Osteoblast (primary cell): ENCODE measurements at regions not wholly inside any gene's neighbourhood (a gene's known extent, or its start where the extent isn't known, plus 50 kb on each side); places are given as distances from the start of the nearest gene placed in this dataset.

Experiments used
- DNase-seq: peaks from one replicate; pipeline ENCODE4 v3.0.0; 2011; ENCODE audit warnings: low spot score, mixed read lengths; ENCODE audit not compliant: insufficient read length; ENCODE audit errors: missing footprints
- H2AFZ ChIP-seq: 2 replicates; pipeline ENCODE4 v1.6.0; 2011; ENCODE audit warnings: mild to moderate bottlenecking, low read length
- H3K27ac ChIP-seq: 2 replicates; pipeline ENCODE4 v1.5.1; 2011; ENCODE audit warnings: mild to moderate bottlenecking, low read depth, low read length, moderate library complexity
- H3K27me3 ChIP-seq: 2 replicates; pipeline ENCODE4 v1.6.0; 2012; ENCODE audit warnings: mild to moderate bottlenecking, control low read depth, inconsistent platforms, low read length, moderate library complexity; ENCODE audit not compliant: insufficient read depth
- H3K36me3 ChIP-seq: 2 replicates; pipeline ENCODE4 v1.5.1; 2011; ENCODE audit warnings: mild to moderate bottlenecking, low read length, control low read depth, moderate library complexity; ENCODE audit not compliant: insufficient read depth
- H3K4me1 ChIP-seq: 2 replicates; pipeline ENCODE4 v1.5.1; 2011; ENCODE audit warnings: mild to moderate bottlenecking, low read length, control low read depth, moderate library complexity; ENCODE audit not compliant: insufficient read depth
- H3K4me2 ChIP-seq: 2 replicates; pipeline ENCODE4 v1.6.0; 2011; ENCODE audit warnings: mild to moderate bottlenecking, low read length; ENCODE audit not compliant: insufficient read depth
- H3K4me3 ChIP-seq: fragments of 200-600 bp; sonication (generic); 3 replicates; pipeline ENCODE4 v1.5.1; 2012; ENCODE audit warnings: mild to moderate bottlenecking, low read length, inconsistent platforms; ENCODE audit not compliant: insufficient read depth
- H3K79me2 ChIP-seq: 2 replicates; pipeline ENCODE4 v1.6.0; 2012; ENCODE audit warnings: mild to moderate bottlenecking, low read length, control low read depth, inconsistent platforms; ENCODE audit not compliant: insufficient read depth
- H3K9me3 ChIP-seq: 2 replicates; pipeline ENCODE4 v1.5.1; 2011; ENCODE audit warnings: low read depth, low read length, control low read depth
- H4K20me1 ChIP-seq: 2 replicates; pipeline ENCODE4 v1.6.0; 2012; ENCODE audit warnings: mild to moderate bottlenecking, low read length, control low read depth; ENCODE audit not compliant: insufficient read depth
- TF ChIP-seq, protein P1 (sequence below): IDR thresholded peaks from 2 replicates; pipeline ENCODE4 v1.5.1; 2011; ENCODE audit warnings: mild to moderate bottlenecking, low read depth, low read length, moderate library complexity; ENCODE audit errors: extremely low read depth

DNA sequence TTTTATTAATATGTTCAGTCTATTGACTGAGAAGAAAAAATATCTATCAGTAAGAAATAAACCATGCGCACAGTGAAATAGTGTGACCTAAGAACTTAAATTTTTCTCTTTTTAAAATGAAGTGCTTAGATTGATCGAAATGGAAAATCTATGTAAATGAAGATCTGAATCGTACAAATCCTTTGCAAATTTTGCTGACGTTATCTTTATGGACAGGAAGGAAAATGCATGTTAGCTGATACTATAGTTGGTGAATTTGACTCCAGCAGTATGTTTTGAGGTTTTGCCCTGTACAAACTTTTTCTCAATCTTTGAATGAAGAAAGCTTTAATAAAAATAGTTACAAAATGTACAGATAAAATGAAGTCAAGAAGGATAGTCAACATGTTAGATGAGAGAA lies 82.9 kb downstream of the NRN1 start:
- TF ChIP-seq, protein P1, sequence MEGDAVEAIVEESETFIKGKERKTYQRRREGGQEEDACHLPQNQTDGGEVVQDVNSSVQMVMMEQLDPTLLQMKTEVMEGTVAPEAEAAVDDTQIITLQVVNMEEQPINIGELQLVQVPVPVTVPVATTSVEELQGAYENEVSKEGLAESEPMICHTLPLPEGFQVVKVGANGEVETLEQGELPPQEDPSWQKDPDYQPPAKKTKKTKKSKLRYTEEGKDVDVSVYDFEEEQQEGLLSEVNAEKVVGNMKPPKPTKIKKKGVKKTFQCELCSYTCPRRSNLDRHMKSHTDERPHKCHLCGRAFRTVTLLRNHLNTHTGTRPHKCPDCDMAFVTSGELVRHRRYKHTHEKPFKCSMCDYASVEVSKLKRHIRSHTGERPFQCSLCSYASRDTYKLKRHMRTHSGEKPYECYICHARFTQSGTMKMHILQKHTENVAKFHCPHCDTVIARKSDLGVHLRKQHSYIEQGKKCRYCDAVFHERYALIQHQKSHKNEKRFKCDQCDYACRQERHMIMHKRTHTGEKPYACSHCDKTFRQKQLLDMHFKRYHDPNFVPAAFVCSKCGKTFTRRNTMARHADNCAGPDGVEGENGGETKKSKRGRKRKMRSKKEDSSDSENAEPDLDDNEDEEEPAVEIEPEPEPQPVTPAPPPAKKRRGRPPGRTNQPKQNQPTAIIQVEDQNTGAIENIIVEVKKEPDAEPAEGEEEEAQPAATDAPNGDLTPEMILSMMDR: no peak
- H3K4me1 ChIP-seq: no peaks in the 10 kb centered on the region
- peaks cover 7% of the 10 kb centered on the region for H3K27me3 ChIP-seq
- no peaks in the 10 kb centered on the region for H4K20me1 ChIP-seq
- H2AFZ ChIP-seq: no peak overlapping the region
- no peaks in the 10 kb centered on the region for H3K36me3 ChIP-seq
- H3K4me2 ChIP-seq: no peak overlapping the region
- no peaks in the 10 kb centered on the region for H3K9me3 ChIP-seq
- no peak for DNase-seq
- H3K27ac ChIP-seq: no peak overlapping the region
- H3K4me3 ChIP-seq: no peak overlapping the region
- H3K79me2 ChIP-seq: no peaks in the 10 kb centered on the region

GRCh38 chr6:5922230-5922629 lies 84.5 kb downstream of the NRN1 start:
- H3K4me1 ChIP-seq: no peaks in the 10 kb centered on the region
- no peaks in the 10 kb centered on the region for H3K9me3 ChIP-seq
- TF ChIP-seq, protein P1: no peak
- no peak overlapping the region for H3K27ac ChIP-seq
- no peak overlapping the region for H3K4me2 ChIP-seq
- H3K79me2 ChIP-seq: no peaks in the 10 kb centered on the region
- peaks cover 12% of the 10 kb centered on the region for H3K27me3 ChIP-seq
- H2AFZ ChIP-seq: no peak overlapping the region
- no peaks in the 10 kb centered on the region for H3K36me3 ChIP-seq
- H3K4me3 ChIP-seq: no peak overlapping the region
- no peak for DNase-seq
- H4K20me1 ChIP-seq: no peaks in the 10 kb centered on the region

DNA sequence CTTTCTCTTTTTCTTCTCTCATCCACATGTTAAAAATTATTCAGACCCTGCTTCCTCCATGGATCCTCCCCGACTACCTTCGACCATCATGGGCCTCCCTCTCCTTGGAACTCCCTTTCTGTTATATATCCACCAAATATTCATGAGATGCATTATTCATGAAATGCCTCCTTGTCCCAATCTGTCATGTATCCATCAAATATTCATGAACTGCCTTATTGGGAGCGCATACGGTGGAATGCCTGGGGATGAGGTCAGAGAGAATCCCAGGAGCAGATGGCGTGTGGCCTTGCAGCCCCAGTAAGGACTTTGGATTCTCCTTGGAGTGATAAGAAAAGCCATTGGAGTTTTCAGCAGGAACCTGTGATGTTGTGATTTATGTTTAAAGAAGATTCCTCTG lies 97.0 kb downstream of the NRN1 start:
- Histone ChIP-seq H3K36me3 (no peaks in the 10 kb centered on the region), H3K9me3 (no peaks in the 10 kb centered on the region), H3K4me3 (no peak overlapping the region), H3K27ac (no peak overlapping the region), H3K4me1 (peaks cover 15% of the 10 kb centered on the region), H3K4me2 (no peak overlapping the region), H4K20me1 (no peaks in the 10 kb centered on the region), H3K79me2 (no peaks in the 10 kb centered on the region), H2AFZ (no peak overlapping the region), H3K27me3 (no peaks in the 10 kb centered on the region)
- TF ChIP-seq, protein P1: no peak
- DNase-seq: no peak

DNA sequence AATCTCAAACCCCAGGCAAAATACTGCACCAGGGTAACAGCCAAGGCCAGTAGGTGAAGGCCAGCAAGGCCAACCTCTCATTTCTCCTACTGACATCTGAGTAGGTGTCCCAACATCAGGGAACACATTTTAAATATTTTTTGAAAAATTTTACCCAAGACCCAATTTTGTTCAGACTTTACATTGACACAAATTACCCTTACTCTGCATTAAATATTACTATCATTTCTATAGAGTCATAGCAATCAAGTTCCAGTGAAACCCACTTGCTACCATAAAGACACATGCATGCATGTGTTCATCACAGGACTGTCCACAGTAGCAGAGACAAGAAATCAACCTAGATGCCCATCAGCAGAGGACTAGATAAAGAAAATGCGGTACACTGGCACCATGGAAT lies 99.9 kb downstream of the NRN1 start:
- H3K27me3 ChIP-seq: no peaks in the 10 kb centered on the region

More for the DNA sequence above, 99.9 kb downstream of the NRN1 start:
- no peak overlapping the region for H3K4me3 ChIP-seq
- H3K27ac ChIP-seq: no peak overlapping the region
- H3K36me3 ChIP-seq: no peaks in the 10 kb centered on the region
- H2AFZ ChIP-seq: no peak overlapping the region
- DNase-seq: no peak
- no peaks in the 10 kb centered on the region for H4K20me1 ChIP-seq
- TF ChIP-seq, protein P1: no peak
- H3K4me1 ChIP-seq: peaks cover 15% of the 10 kb centered on the region
- no peak overlapping the region for H3K4me2 ChIP-seq
- no peaks in the 10 kb centered on the region for H3K79me2 ChIP-seq
- no peaks in the 10 kb centered on the region for H3K9me3 ChIP-seq
